Heart left ventricle (tissue), 16 donors: ENCODE measurements at regions not wholly inside any gene's neighbourhood (a gene's known extent, or its start where the extent isn't known, plus 50 kb on each side); places are given as distances from the start of the nearest gene placed in this dataset.
"Not testable (repeated sequence)": the region's sequence is repeated elsewhere in the genome, so short reads cannot be mapped to it uniquely, and the experiment has no call there.

Experiments used
- ATAC-seq, 4 donors: fragments of 200-7000 bp; cut with Tn5 transposase; one replicate each; pipeline ENCODE4 v1.9.1; 2020 to 2022; ENCODE audit warnings: moderate library complexity in 4 of 4, mild to moderate bottlenecking in 3 of 4, moderate number of reproducible peaks in 1 of 4
- DNase-seq, 5 donors: peaks; one replicate each; pipeline ENCODE4 v3.0.0-alpha.2; 2020
- H3K27ac ChIP-seq, 12 donors: fragments of 200-600 bp; sonication (generic) in 4 of 12; one replicate each; pipeline versions ENCODE4 v1.5.0 to v1.8.0; 2016 to 2022; ENCODE audit warnings: mild to moderate bottlenecking in 2 of 12
- H3K27me3 ChIP-seq, 9 donors: fragments of 200-600 bp; sonication (generic) in 2 of 9; one replicate each; pipeline versions ENCODE4 v1.5.1 to v1.8.0; 2016 to 2022; ENCODE audit warnings: mild to moderate bottlenecking in 3 of 9
- H3K36me3 ChIP-seq, 9 donors: fragments of 200-600 bp; sonication (generic) in 2 of 9; one replicate each; pipeline versions ENCODE4 v1.5.0 to v1.8.0; 2018 to 2022; ENCODE audit warnings: mild to moderate bottlenecking in 2 of 9
- H3K4me1 ChIP-seq, 12 donors: fragments of 200-600 bp; sonication (generic) in 4 of 12; one replicate each; pipeline versions ENCODE4 v1.5.0 to v1.8.0; 2016 to 2022; ENCODE audit warnings: mild to moderate bottlenecking in 3 of 12
- H3K4me3 ChIP-seq, 12 donors: fragments of 200-600 bp; sonication (generic) in 4 of 12; one replicate each; pipeline versions ENCODE4 v1.5.0 to v1.8.0; 2017 to 2022; ENCODE audit warnings: mild to moderate bottlenecking in 9 of 12, moderate library complexity in 4 of 12
- H3K9me3 ChIP-seq, 12 donors: fragments of 200-600 bp; sonication (generic) in 4 of 12; one replicate each; pipeline versions ENCODE4 v1.5.0 to v1.8.0; 2016 to 2022; ENCODE audit warnings: mild to moderate bottlenecking in 1 of 12
- CTCF ChIP-seq, 12 donors: fragments of 200-600 bp; sonication (generic) in 4 of 12; IDR thresholded peaks; one replicate each; pipeline versions ENCODE4 v1.5.0 to v1.8.0; 2018 to 2022; ENCODE audit warnings: antibody characterized with exemption in 12 of 12, mild to moderate bottlenecking in 5 of 12
- POLR2A ChIP-seq, 2 donors: fragments of 450-650 bp; IDR thresholded peaks; one replicate each; pipeline ENCODE4 v1.6.1; 2017; ENCODE audit warnings: antibody characterized with exemption in 2 of 2, mild to moderate bottlenecking in 2 of 2, moderate library complexity in 2 of 2
- WGBS, 4 donors: extraction: QIAGEN DNeasy Blood & Tissue Kit in 2 of 4; methylation state at CpG; one replicate each; pipeline versions ENCODE4 v1.1.5 to v1.1.7; 2013 to 2018; 5-methylcytosine and 5-hydroxymethylcytosine counted together
- intact Hi-C, 10 donors: fragments of 100-400 bp; cut with DNase I; formaldehyde crosslinking; loops; one replicate each; pipeline versions ENCODE4 v1.11.1 to v1.14.2; 2022
- donor health status: ischemic (EF 13 %, LVEDD 7.1; RV severe dilation, severe dysfunction).
- donor health status: healthy with polysubstance abuse.
- donor health status: DM: no; HTN: yes; CAD: no.
- donor health status: DM: no; HTN: no; CAD: no.
- donor health status: ischemic (EF 25% LVEDD 6.9; RV normal size, moderate dysfunction).
- donor health status: ischemic (EF 25% LVEDD 5.7; RV mildly dilated, moderate dysfunction).
- donor health status: healthy.
- donor health status: DM: yes; HTN: yes; CAD: no.
- donor health status: ischemic (EF 35%, LVEDD 5.7; RV mildly dilated, moderate dysfunction).
- donor health status: nonischemic (EF 11% LVEDD 7.7; RV severe dilation, severe dysfunction).
- donor health status: DM: yes; HTN: yes; CAD: no.
- donor health status: PGD.
- donor health status: ischemic (EF 29% LVEDD 5.4; RV normal size, mild dysfunction).
- donor health status: nonischemic (EF 23%, LVEDD 6.1; RV moderate dilation, normal function).

- DNase-seq, result peak in 3 of 5 donors; percentile 35 to 46 (median 42)
- intact Hi-C loops, result loop anchor here in 7 of 10 donors (5.0 to 10.0 kb wide), 5 partner anchors 191 to 361 kb away; no protein-coding TSS in a partner anchor
- TF ChIP-seq POLR2A (IDR thresholded peaks at IDR 0.05) (no peak), CTCF (IDR thresholded peaks at IDR 0.05) (peak; percentile 40 to 73 (median 58))
- Histone ChIP-seq H3K4me1 (no peaks in the 10 kb centered on the region), H3K27ac (no peak overlapping the region), H3K27me3 (peaks cover 0 to 4% (median 0%) of the 10 kb centered on the region in 9 donors), H3K4me3 (no peak overlapping the region), H3K9me3 (no peaks in the 10 kb centered on the region), H3K36me3 (no peaks in the 10 kb centered on the region)
- WGBS, 4 donors, result 19 to 20% (median 19%) methylated on average over 11 of the region's 11 CpGs
- no peak for ATAC-seq
Measured at GRCh38 chr4:9703391-9703790, 78.0 kb upstream of the DRD5 start.

- not testable (repeated sequence) for DNase-seq, H3K27me3 ChIP-seq, H3K4me3 ChIP-seq, H3K9me3 ChIP-seq, ATAC-seq, H3K27ac ChIP-seq, H3K4me1 ChIP-seq, H3K36me3 ChIP-seq
- 88 to 92% (median 91%) methylated on average over 6 of the region's 6 CpGs for WGBS, 4 donors
- intact Hi-C loops, result loop anchor here in 7 of 10 donors (5.0 to 10.0 kb wide), 5 partner anchors 191 to 361 kb away; no protein-coding TSS in a partner anchor
Measured at GRCh38 chr4:9704126-9704525, 77.3 kb upstream of the DRD5 start.

GRCh38 chr4:9704551-9705332 lies 76.7 kb upstream of the DRD5 start:
- ATAC-seq (no peak), DNase-seq (no peak)
- Histone ChIP-seq H3K4me1 (no peaks in the 10 kb centered on the region), H3K36me3 (no peaks in the 10 kb centered on the region), H3K9me3 (no peaks in the 10 kb centered on the region), H3K27ac (no peak overlapping the region), H3K4me3 (no peak overlapping the region), H3K27me3 (peaks cover 0 to 4% (median 0%) of the 10 kb centered on the region in 9 donors)
- WGBS, 4 donors, result 81 to 85% (median 83%) methylated on average over 11 to 13 of the region's 13 CpGs
- TF ChIP-seq CTCF (IDR thresholded peaks at IDR 0.05), result no peak
- no peak for TF ChIP-seq POLR2A (IDR thresholded peaks at IDR 0.05)
- intact Hi-C loops, result loop anchor here in 7 of 10 donors (5.0 to 10.0 kb wide), 5 partner anchors 190 to 360 kb away; no protein-coding TSS in a partner anchor

GRCh38 chr4:9707281-9707680 lies 74.2 kb upstream of the DRD5 start:
- 43 to 66% (median 55%) methylated on average over 7 to 10 of the region's 10 CpGs for WGBS, 4 donors
- intact Hi-C loops, result loop anchor here in 4 of 10 donors (10.0 kb wide), 3 partner anchors 188 to 358 kb away; no protein-coding TSS in a partner anchor
- not testable (repeated sequence) for H3K9me3 ChIP-seq, DNase-seq, H3K27ac ChIP-seq, H3K27me3 ChIP-seq, H3K4me1 ChIP-seq, H3K4me3 ChIP-seq, ATAC-seq, H3K36me3 ChIP-seq

- 85 to 95% (median 93%) methylated on average over 8 to 15 of the region's 15 CpGs for WGBS, 4 donors
- intact Hi-C loops, result loop anchor here in 4 of 10 donors (10.0 kb wide), 3 partner anchors 187 to 357 kb away; no protein-coding TSS in a partner anchor
- H3K27me3 ChIP-seq, H3K36me3 ChIP-seq, H3K4me1 ChIP-seq, H3K4me3 ChIP-seq, H3K27ac ChIP-seq, ATAC-seq, H3K9me3 ChIP-seq, DNase-seq: not testable (repeated sequence)
Measured at GRCh38 chr4:9707936-9708335, 73.5 kb upstream of the DRD5 start.
